ENCODE measurements at regions not wholly inside any gene's neighbourhood (a gene's known extent, or its start where the extent isn't known, plus 50 kb on each side); places are given as distances from the start of the nearest gene placed in this dataset.

- no peaks in the 10 kb centered on the region for H3K36me3 ChIP-seq (ENCODE audit: control insufficient read depth, insufficient read depth, low read length)
- H3K4ac ChIP-seq (ENCODE audit: low read depth, low read length) = no peak overlapping the region
- H4K20me1 ChIP-seq (ENCODE audit: insufficient read depth, low read length) = no peaks in the 10 kb centered on the region
- no peaks in the 10 kb centered on the region for H3K27me3 ChIP-seq (ENCODE audit: control insufficient read depth, insufficient read depth, low read length)
- no peak overlapping the region for H3K23ac ChIP-seq (ENCODE audit: low read depth, low read length)
- BruUV-seq (replicated peaks) = no TSS peak
- no peak overlapping the region for H2BK5ac ChIP-seq (ENCODE audit: low read depth, low read length, poor library complexity, severe bottlenecking)
- H3K9ac ChIP-seq (ENCODE audit: low read depth, low read length) = no peak overlapping the region
- intact Hi-C loops (cut with micrococcal nuclease) (no loop called here), in situ Hi-C loops (cut with MboI; ENCODE audit: low sequenced_read_pairs) (no loop called here), dilution Hi-C loops (cut with HindIII; ENCODE audit: low sequenced_read_pairs, unreplicated experiment) (no loop called here)
- no peak overlapping the region for H2AK9ac ChIP-seq (replicated peaks; ENCODE audit: low read depth, low read length, poor library complexity)
- ATAC-seq (ENCODE audit: low read depth) (no peak), DNase-seq (no peak)
- no peak overlapping the region for H4K91ac ChIP-seq (ENCODE audit: insufficient read depth, low read depth, low read length)
- H4K8ac ChIP-seq (ENCODE audit: low read depth in 2 of 2, low read length in 2 of 2) = no peak overlapping the region
- H3K4me3 ChIP-seq (ENCODE audit: insufficient read depth, low read depth, low read length) = no peak overlapping the region
- CTCF ChIA-PET = no interaction called here
- H3K56ac ChIP-seq (ENCODE audit: extremely low read depth, insufficient read depth, low read length) = no peak overlapping the region
- no peak overlapping the region for H3K27ac ChIP-seq (ENCODE audit: insufficient read depth, low read length)
- H2BK15ac ChIP-seq (ENCODE audit: low read depth, low read length) = no peak overlapping the region
- H3K9me3 ChIP-seq (ENCODE audit: control insufficient read depth, insufficient read depth, low read length) = no peaks in the 10 kb centered on the region
- POLR2A ChIA-PET (ENCODE audit: unreplicated experiment) = no interaction called here
- no peak overlapping the region for H2AFZ ChIP-seq (replicated peaks; ENCODE audit: low read length, poor library complexity)
- no peak overlapping the region for H2BK120ac ChIP-seq (ENCODE audit: low read depth, low read length)
- no peaks in the 10 kb centered on the region for H3K9me1 ChIP-seq (ENCODE audit: insufficient read depth, low read length)
- TF ChIP-seq SMC3 (IDR thresholded peaks at IDR 0.05; ENCODE audit: low read depth, low read length) (no peak), POLR2A (IDR thresholded peaks at IDR 0.05; ENCODE audit: low read depth, low read length) (no peak), RFX5 (IDR thresholded peaks at IDR 0.05; ENCODE audit: low read depth, low read length) (no peak), CHD1 (IDR thresholded peaks at IDR 0.05; ENCODE audit: low read depth, low read length) (no peak), CTCF (conservative IDR thresholded peaks at IDR 0.05; ENCODE audit: low read depth, low read length) (no peak), RAD21 (IDR thresholded peaks at IDR 0.05; ENCODE audit: low read length) (no peak), BHLHE40 (IDR thresholded peaks at IDR 0.05; ENCODE audit: low read depth, low read length) (no peak), RCOR1 (IDR thresholded peaks at IDR 0.05; ENCODE audit: insufficient replicate concordance, low read length) (no peak), ELK1 (IDR thresholded peaks at IDR 0.05; ENCODE audit: borderline replicate concordance, low read depth, low read length) (no peak), MAZ (IDR thresholded peaks at IDR 0.05; ENCODE audit: borderline replicate concordance, low read depth, low read length) (no peak), CEBPB (IDR thresholded peaks at IDR 0.05; ENCODE audit: low read depth, low read length) (no peak), MAFK (IDR thresholded peaks at IDR 0.05; ENCODE audit: low read depth, low read length) (no peak), NFE2L2 (IDR thresholded peaks at IDR 0.05; ENCODE audit: low read depth, low read length) (no peak), FOS (IDR thresholded peaks at IDR 0.05; ENCODE audit: low read depth, low read length) (no peak), MXI1 (IDR thresholded peaks at IDR 0.05; ENCODE audit: borderline replicate concordance, low read depth, low read length) (no peak), USF2 (IDR thresholded peaks at IDR 0.05; ENCODE audit: low read depth, low read length) (no peak)
- no peak overlapping the region for H3K18ac ChIP-seq (ENCODE audit: low read depth, low read length)
- H3K79me1 ChIP-seq (ENCODE audit: low read depth in 1 of 2, low read length in 2 of 2) = no peaks in the 10 kb centered on the region
- no peak overlapping the region for H2BK20ac ChIP-seq (ENCODE audit: low read depth, low read length)
- H3K4me2 ChIP-seq (ENCODE audit: low read depth, low read length) = no peak overlapping the region
- no peak overlapping the region for H4K5ac ChIP-seq (ENCODE audit: low read depth, low read length)
- H3K14ac ChIP-seq (replicated peaks; ENCODE audit: low read depth, low read length) = no peak overlapping the region
- H2AK5ac ChIP-seq (ENCODE audit: low read depth, low read length) = no peak overlapping the region
- WGBS, 2 experiments (ENCODE audit: extremely low coverage in 2 of 2, insufficient read length in 1 of 2) = no CpG with 5 or more reads among the region's 4 CpGs
- no peaks in the 10 kb centered on the region for H3K4me1 ChIP-seq (ENCODE audit: control insufficient read depth, insufficient read depth, low read length)
Measured at GRCh38 chr4:178349601-178350000, 907.4 kb upstream of the AGA start.

Data from IMR-90 (cell line).